ENCODE measurements at regions not wholly inside any gene's neighbourhood (a gene's known extent, or its start where the extent isn't known, plus 50 kb on each side); places are given as distances from the start of the nearest gene placed in this dataset.

GRCh38 chr7:110612680-110613079 is 478.2 kb upstream of the LRRN3 start:
- TF ChIP-seq CTCF (IDR thresholded peaks at IDR 0.05; ENCODE audit: insufficient read depth, low read length) (no peak), POLR2AphosphoS5 (IDR thresholded peaks at IDR 0.05; ENCODE audit: low read depth) (no peak), REST (IDR thresholded peaks at IDR 0.05; ENCODE audit: insufficient replicate concordance, low read depth) (no peak), GABPA (IDR thresholded peaks at IDR 0.05; ENCODE audit: low read depth) (no peak)

Data from HL-60 (cell line).